ENCODE measurements at regions not wholly inside any gene's neighbourhood (a gene's known extent, or its start where the extent isn't known, plus 50 kb on each side); places are given as distances from the start of the nearest gene placed in this dataset.

GRCh38 chr9:108062680-108063079 lies 573.1 kb upstream of the KLF4 start:
- Mint-ChIP-seq H3K27me3 (no peaks in the 10 kb centered on the region), H3K36me3 (ENCODE audit: low read depth) (no peaks in the 10 kb centered on the region), H3K9me3 (peaks cover 11% of the 10 kb centered on the region), H3K4me1 (no peaks in the 10 kb centered on the region), H3K27ac (no peak overlapping the region), H3K4me3 (no peak overlapping the region)
- ATAC-seq (replicated peaks) = no peak

- no peak overlapping the region for H3K4me3 Mint-ChIP-seq
- H3K4me1 Mint-ChIP-seq = no peaks in the 10 kb centered on the region
- peaks cover 8% of the 10 kb centered on the region for H3K9me3 Mint-ChIP-seq
- no peaks in the 10 kb centered on the region for H3K36me3 Mint-ChIP-seq (ENCODE audit: low read depth)
- no peak overlapping the region for H3K27ac Mint-ChIP-seq
- no peak for ATAC-seq (replicated peaks)
- no peaks in the 10 kb centered on the region for H3K27me3 Mint-ChIP-seq
Observed at GRCh38 chr9:108060175-108060574, 570.6 kb upstream of the KLF4 start.

- Mint-ChIP-seq H3K4me1 (no peaks in the 10 kb centered on the region), H3K36me3 (ENCODE audit: low read depth) (no peaks in the 10 kb centered on the region), H3K27me3 (no peaks in the 10 kb centered on the region), H3K4me3 (no peak overlapping the region), H3K27ac (no peak overlapping the region), H3K9me3 (peaks cover 9% of the 10 kb centered on the region)
- no peak for ATAC-seq (replicated peaks)
Observed at GRCh38 chr9:108058135-108058814, 568.7 kb upstream of the KLF4 start.

- ATAC-seq (replicated peaks) = no peak
- no peaks in the 10 kb centered on the region for H3K4me1 Mint-ChIP-seq
- H3K4me3 Mint-ChIP-seq = no peak overlapping the region
- peaks cover 5% of the 10 kb centered on the region for H3K9me3 Mint-ChIP-seq
- no peaks in the 10 kb centered on the region for H3K27me3 Mint-ChIP-seq
- H3K27ac Mint-ChIP-seq = no peak overlapping the region
- H3K36me3 Mint-ChIP-seq (ENCODE audit: low read depth) = no peaks in the 10 kb centered on the region
Observed at GRCh38 chr9:108057421-108058134, 568.0 kb upstream of the KLF4 start.

- Mint-ChIP-seq H3K27ac (no peak overlapping the region), H3K4me1 (no peaks in the 10 kb centered on the region)
- no peak for ATAC-seq (replicated peaks)
Observed at GRCh38 chr9:108056805-108057386, 567.3 kb upstream of the KLF4 start.

GRCh38 chr9:108056084-108056804 lies 566.7 kb upstream of the KLF4 start:
- Mint-ChIP-seq H3K4me1 (no peaks in the 10 kb centered on the region), H3K4me3 (no peak overlapping the region), H3K27ac (no peak overlapping the region), H3K27me3 (no peaks in the 10 kb centered on the region), H3K9me3 (peaks cover 4% of the 10 kb centered on the region), H3K36me3 (ENCODE audit: low read depth) (no peaks in the 10 kb centered on the region)
- ATAC-seq (replicated peaks) = no peak

More at GRCh38 chr9:108056805-108057386, 567.3 kb upstream of the KLF4 start:
- Mint-ChIP-seq H3K36me3 (ENCODE audit: low read depth) (no peaks in the 10 kb centered on the region), H3K9me3 (peaks cover 4% of the 10 kb centered on the region), H3K27me3 (no peaks in the 10 kb centered on the region), H3K4me3 (no peak overlapping the region)

- ATAC-seq (replicated peaks) = no peak
- H3K27ac Mint-ChIP-seq = no peak overlapping the region
- H3K36me3 Mint-ChIP-seq (ENCODE audit: low read depth) = no peaks in the 10 kb centered on the region
- H3K4me1 Mint-ChIP-seq = no peaks in the 10 kb centered on the region
- H3K9me3 Mint-ChIP-seq = peaks cover 12% of the 10 kb centered on the region
- H3K4me3 Mint-ChIP-seq = no peak overlapping the region
- no peaks in the 10 kb centered on the region for H3K27me3 Mint-ChIP-seq
Observed at GRCh38 chr9:108054131-108054630, 564.6 kb upstream of the KLF4 start.

- ATAC-seq (replicated peaks) = no peak
- H3K36me3 Mint-ChIP-seq (ENCODE audit: low read depth) = no peaks in the 10 kb centered on the region
- no peak overlapping the region for H3K4me3 Mint-ChIP-seq
- H3K9me3 Mint-ChIP-seq = peaks cover 12% of the 10 kb centered on the region
- H3K27ac Mint-ChIP-seq = no peak overlapping the region
- no peaks in the 10 kb centered on the region for H3K4me1 Mint-ChIP-seq
- no peaks in the 10 kb centered on the region for H3K27me3 Mint-ChIP-seq
Observed at GRCh38 chr9:108053555-108054061, 564.0 kb upstream of the KLF4 start.

GRCh38 chr9:108052431-108053080 lies 563.0 kb upstream of the KLF4 start:
- H3K4me3 Mint-ChIP-seq = no peak overlapping the region
- H3K9me3 Mint-ChIP-seq = peaks cover 17% of the 10 kb centered on the region
- no peak for ATAC-seq (replicated peaks)
- no peaks in the 10 kb centered on the region for H3K4me1 Mint-ChIP-seq
- no peaks in the 10 kb centered on the region for H3K27me3 Mint-ChIP-seq
- H3K27ac Mint-ChIP-seq = no peak overlapping the region
- H3K36me3 Mint-ChIP-seq (ENCODE audit: low read depth) = no peaks in the 10 kb centered on the region

- Mint-ChIP-seq H3K27ac (no peak overlapping the region), H3K27me3 (no peaks in the 10 kb centered on the region), H3K9me3 (peaks cover 17% of the 10 kb centered on the region), H3K4me3 (no peak overlapping the region), H3K36me3 (ENCODE audit: low read depth) (no peaks in the 10 kb centered on the region), H3K4me1 (no peaks in the 10 kb centered on the region)
- ATAC-seq (replicated peaks) = no peak
Observed at GRCh38 chr9:108050894-108051293, 561.3 kb upstream of the KLF4 start.

- H3K4me3 Mint-ChIP-seq = no peak overlapping the region
- no peak for ATAC-seq (replicated peaks)
- no peaks in the 10 kb centered on the region for H3K4me1 Mint-ChIP-seq
- peaks cover 17% of the 10 kb centered on the region for H3K9me3 Mint-ChIP-seq
- no peaks in the 10 kb centered on the region for H3K27me3 Mint-ChIP-seq
- H3K27ac Mint-ChIP-seq = no peak overlapping the region
- H3K36me3 Mint-ChIP-seq (ENCODE audit: low read depth) = no peaks in the 10 kb centered on the region
Observed at GRCh38 chr9:108049671-108050494, 560.3 kb upstream of the KLF4 start.

GRCh38 chr9:108049026-108049607 lies 559.5 kb upstream of the KLF4 start:
- H3K4me1 Mint-ChIP-seq = no peaks in the 10 kb centered on the region
- no peak overlapping the region for H3K27ac Mint-ChIP-seq
- no peaks in the 10 kb centered on the region for H3K27me3 Mint-ChIP-seq
- no peaks in the 10 kb centered on the region for H3K36me3 Mint-ChIP-seq (ENCODE audit: low read depth)
- peaks cover 13% of the 10 kb centered on the region for H3K9me3 Mint-ChIP-seq
- ATAC-seq (replicated peaks) = no peak
- H3K4me3 Mint-ChIP-seq = no peak overlapping the region

- Mint-ChIP-seq H3K4me1 (no peaks in the 10 kb centered on the region), H3K27me3 (no peaks in the 10 kb centered on the region), H3K9me3 (peaks cover 15% of the 10 kb centered on the region), H3K36me3 (ENCODE audit: low read depth) (no peaks in the 10 kb centered on the region), H3K4me3 (no peak overlapping the region), H3K27ac (no peak overlapping the region)
- ATAC-seq (replicated peaks) = no peak
Observed at GRCh38 chr9:108048406-108049025, 558.9 kb upstream of the KLF4 start.
